ENCODE measurements at regions not wholly inside any gene's neighbourhood (a gene's known extent, or its start where the extent isn't known, plus 50 kb on each side); places are given as distances from the start of the nearest gene placed in this dataset.
A peak's percentile ranks its signal among the peaks of the same experiment; 100 is the strongest.

GRCh38 chr7:41367967-41368882 lies 334.7 kb downstream of the INHBA start:
- no peak for DNase-seq (ENCODE audit: low spot score)

DNA sequence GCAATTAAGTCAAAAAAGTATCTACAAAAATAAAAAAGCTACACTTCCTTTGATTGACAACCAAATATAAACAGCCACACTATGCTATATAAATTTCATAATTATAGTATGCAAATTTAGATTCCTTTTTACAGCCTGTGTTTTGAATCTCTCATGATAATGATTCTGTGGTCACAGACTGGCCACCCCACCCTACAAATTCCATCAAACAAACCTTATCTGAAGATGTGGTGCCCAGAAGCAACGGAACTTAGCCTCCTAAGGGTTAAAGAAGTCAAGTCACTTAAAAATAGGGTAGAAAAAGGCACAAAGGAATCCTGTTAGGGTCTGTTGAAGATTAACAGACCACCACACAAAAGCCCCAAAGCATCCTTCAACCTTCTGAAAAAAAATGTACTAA lies 351.8 kb downstream of the INHBA start:
- no peak for DNase-seq (ENCODE audit: low spot score)

- DNase-seq (ENCODE audit: low spot score): no peak
Observed at GRCh38 chr7:41346878-41347277, 356.0 kb downstream of the INHBA start.

- DNase-seq (ENCODE audit: low spot score): no peak
Observed at GRCh38 chr7:41339913-41340676, 362.8 kb downstream of the INHBA start.

- DNase-seq (ENCODE audit: low spot score): no peak
Observed at GRCh38 chr7:41336981-41337380, 365.9 kb downstream of the INHBA start.

GRCh38 chr7:41336455-41336952 lies 366.4 kb downstream of the INHBA start:
- no peak for DNase-seq (ENCODE audit: low spot score)

- no peak for DNase-seq (ENCODE audit: low spot score)
Observed at GRCh38 chr7:41334071-41334862, 368.6 kb downstream of the INHBA start.

- peak; percentile 41 for DNase-seq (ENCODE audit: low spot score)
Observed at GRCh38 chr7:41333511-41333910, 369.4 kb downstream of the INHBA start.

- DNase-seq (ENCODE audit: low spot score): no peak
Observed at GRCh38 chr7:41331194-41331593, 371.7 kb downstream of the INHBA start.

- DNase-seq (ENCODE audit: low spot score): no peak
Observed at GRCh38 chr7:41328544-41328943, 374.3 kb downstream of the INHBA start.

GRCh38 chr7:41328131-41328530 lies 374.8 kb downstream of the INHBA start:
- DNase-seq (ENCODE audit: low spot score): no peak

- no peak for DNase-seq (ENCODE audit: low spot score)
Observed at GRCh38 chr7:41326616-41327015, 376.3 kb downstream of the INHBA start.

GRCh38 chr7:41323806-41324205 lies 379.1 kb downstream of the INHBA start:
- peak; percentile 18 for DNase-seq (ENCODE audit: low spot score)

DNA sequence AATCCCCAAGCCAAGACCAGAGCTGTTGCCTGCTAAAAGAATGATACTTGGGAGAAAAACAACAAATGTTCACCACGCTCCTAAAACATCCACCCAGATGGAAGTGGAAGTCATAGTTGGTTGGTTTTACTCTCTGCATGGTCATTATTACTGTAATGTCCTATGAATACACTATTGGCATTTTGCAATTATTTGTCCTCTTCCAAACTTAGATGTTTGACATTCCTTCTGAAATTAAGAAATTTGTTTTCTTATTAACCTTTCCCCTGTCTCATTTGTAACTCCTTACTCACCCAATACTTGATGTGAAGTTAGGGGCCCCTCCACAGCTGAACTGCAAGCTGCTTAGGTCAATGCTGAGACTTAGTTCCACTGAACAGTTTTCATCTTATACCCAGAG lies 383.3 kb downstream of the INHBA start:
- DNase-seq (ENCODE audit: low spot score): no peak

DNA sequence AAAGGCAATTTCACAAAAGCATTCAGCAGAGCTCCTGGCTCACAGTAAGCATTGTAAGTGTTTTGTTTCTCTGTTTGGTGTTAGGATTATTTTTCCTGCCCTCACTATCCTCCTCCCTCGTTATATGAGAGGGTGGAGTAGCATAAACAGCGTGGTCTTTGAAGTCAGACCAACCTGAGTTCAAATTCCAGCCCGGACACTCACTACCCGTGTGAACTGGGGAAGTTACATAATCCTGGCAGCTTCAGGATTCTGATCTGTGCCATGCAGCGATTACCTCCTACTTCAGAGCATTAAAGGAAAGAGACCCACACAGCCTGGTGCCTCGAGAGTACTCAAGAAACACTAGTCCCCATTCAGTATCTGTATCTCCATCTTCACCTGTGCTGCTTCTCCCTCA lies 386.5 kb downstream of the INHBA start:
- no peak for DNase-seq (ENCODE audit: low spot score)

DNA sequence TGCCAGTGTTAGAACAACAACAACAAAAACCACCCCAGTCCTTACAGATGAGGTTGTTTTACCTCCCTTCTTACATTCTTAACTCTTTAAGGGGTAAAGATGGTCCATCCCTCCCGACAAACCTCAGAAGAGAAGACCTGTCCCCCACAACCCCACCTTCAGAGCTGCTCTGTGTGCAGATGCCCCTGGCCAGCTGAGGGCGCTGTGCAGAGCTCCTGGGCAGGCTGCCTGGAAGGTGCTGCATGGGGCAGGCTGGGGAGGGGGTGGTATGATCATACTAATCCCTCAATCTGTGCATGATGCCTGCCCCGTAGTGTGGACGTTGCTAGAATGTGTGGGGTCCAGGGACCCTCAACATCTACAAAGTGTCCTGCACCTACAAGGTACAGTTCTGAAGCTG lies 387.1 kb downstream of the INHBA start:
- DNase-seq (ENCODE audit: low spot score): no peak

DNA sequence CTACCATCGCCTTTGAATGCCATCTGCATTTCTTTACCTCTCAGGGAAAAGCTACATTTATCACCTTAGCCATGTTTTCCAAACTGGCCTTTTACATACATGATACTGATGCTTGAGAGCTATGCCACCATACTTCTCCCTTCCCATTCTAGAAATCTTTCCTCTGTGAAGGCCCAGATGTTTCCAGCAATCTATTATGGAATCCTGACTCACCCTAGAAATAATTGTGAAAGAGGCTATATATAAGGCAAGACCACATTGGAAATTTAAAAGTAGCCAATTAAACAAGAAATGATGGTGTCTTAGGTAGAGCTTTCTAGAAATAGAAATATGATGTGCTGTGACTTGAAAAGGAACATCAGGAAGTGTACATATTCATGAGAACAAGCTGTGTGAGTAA lies 389.7 kb downstream of the INHBA start:
- no peak for DNase-seq (ENCODE audit: low spot score)

DNA sequence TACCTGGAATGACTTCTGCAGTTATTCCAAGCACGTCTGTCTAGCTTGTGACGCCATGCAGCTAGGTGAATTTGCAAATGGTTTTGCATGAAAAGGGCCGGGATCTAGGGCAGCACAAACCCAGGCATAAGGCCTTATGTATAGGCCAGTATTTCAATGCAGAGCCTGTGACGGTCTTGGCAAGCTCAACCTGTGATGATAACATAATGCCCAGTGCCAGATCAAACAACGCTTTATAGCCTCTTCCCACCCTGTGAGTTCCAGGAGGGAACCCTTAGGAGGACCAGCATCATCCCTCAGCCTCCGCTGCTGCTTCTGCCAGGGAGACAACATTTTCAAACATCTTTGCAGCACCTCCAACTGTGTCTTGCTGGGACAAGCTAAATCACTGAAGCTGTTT lies 390.7 kb downstream of the INHBA start:
- no peak for DNase-seq (ENCODE audit: low spot score)

- no peak for DNase-seq (ENCODE audit: low spot score)
Observed at GRCh38 chr7:41311301-41311700, 391.6 kb downstream of the INHBA start.

- no peak for DNase-seq (ENCODE audit: low spot score)
Observed at GRCh38 chr7:41306486-41306885, 396.4 kb downstream of the INHBA start.

DNA sequence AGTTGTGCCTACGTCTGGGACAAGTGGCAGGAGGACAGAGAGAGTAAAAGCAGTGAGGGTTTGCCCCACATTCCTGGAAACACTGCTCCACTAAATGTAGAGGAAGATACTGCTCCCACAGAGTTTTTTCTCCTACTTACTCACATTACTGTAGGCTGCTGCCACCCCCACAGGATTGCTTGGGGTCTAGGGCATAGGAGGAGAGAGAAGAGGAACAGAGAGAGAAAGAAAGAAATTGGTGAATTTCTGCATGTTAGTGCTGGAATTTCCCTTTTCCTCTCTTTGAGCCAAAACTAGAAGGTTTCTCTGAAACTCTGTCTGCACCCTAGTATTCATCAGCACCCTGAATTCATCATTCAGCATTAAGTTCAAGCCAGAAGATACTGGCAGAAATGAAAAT lies 397.9 kb downstream of the INHBA start:
- no peak for DNase-seq (ENCODE audit: low spot score)

GRCh38 chr7:41303709-41304108 lies 399.2 kb downstream of the INHBA start:
- DNase-seq (ENCODE audit: low spot score): no peak

All from A172 (cell line).